K562 (cell line): ENCODE measurements at regions not wholly inside any gene's neighbourhood (a gene's known extent, or its start where the extent isn't known, plus 50 kb on each side); places are given as distances from the start of the nearest gene placed in this dataset.
A peak's percentile ranks its signal among the peaks of the same experiment; 100 is the strongest.

Experiments
- DMBX1 ChIP-seq: fragments of 250-450 bp; sonication (Bioruptor Pico); IDR thresholded peaks from 2 replicates; pipeline ENCODE4 v1.8.0; 2022; ENCODE audit warnings: inconsistent platforms, mild to moderate bottlenecking, moderate library complexity, borderline replicate concordance
- POLR2A ChIP-seq: fragments of 450-650 bp; conservative IDR thresholded peaks from 2 replicates; pipeline ENCODE4 v1.6.1; 2016
- POLR2AphosphoS2 ChIP-seq: IDR thresholded peaks from 2 replicates; pipeline ENCODE4 v1.6.1; 2012; ENCODE audit warnings: low read length, improper control_type of control experiment
- TF ChIP-seq, protein P1 (sequence below), 2 experiments: fragments of 450-650 bp in 1 of 2; sonication (generic) in 1 of 2; formaldehyde crosslinking in 1 of 2; IDR thresholded peaks in 1 of 2; conservative IDR thresholded peaks in 1 of 2; 2 replicates each; pipeline versions ENCODE4 v1.6.1 to v1.8.1; 2016 to 2023; ENCODE audit warnings: mild to moderate bottlenecking in 2 of 2, moderate library complexity in 2 of 2, inconsistent platforms in 1 of 2, missing genetic modification reagents in 1 of 2
- TF ChIP-seq, protein P2 (sequence below): sonication (generic); formaldehyde crosslinking; IDR thresholded peaks from 2 replicates; pipeline ENCODE4 v1.8.1; 2023; ENCODE audit warnings: mild to moderate bottlenecking, missing genetic modification reagents
- TF ChIP-seq, protein P3 (sequence below): fragments of 450-650 bp; IDR thresholded peaks from 2 replicates; pipeline ENCODE4 v1.6.1; 2016; ENCODE audit warnings: mild to moderate bottlenecking, moderate library complexity
- TF ChIP-seq, protein P4 (sequence below): fragments of 250-450 bp; sonication (Bioruptor Pico); IDR thresholded peaks from 2 replicates; pipeline ENCODE4 v1.8.0; 2022; ENCODE audit warnings: inconsistent platforms, mild to moderate bottlenecking, moderate library complexity, borderline replicate concordance

DNA sequence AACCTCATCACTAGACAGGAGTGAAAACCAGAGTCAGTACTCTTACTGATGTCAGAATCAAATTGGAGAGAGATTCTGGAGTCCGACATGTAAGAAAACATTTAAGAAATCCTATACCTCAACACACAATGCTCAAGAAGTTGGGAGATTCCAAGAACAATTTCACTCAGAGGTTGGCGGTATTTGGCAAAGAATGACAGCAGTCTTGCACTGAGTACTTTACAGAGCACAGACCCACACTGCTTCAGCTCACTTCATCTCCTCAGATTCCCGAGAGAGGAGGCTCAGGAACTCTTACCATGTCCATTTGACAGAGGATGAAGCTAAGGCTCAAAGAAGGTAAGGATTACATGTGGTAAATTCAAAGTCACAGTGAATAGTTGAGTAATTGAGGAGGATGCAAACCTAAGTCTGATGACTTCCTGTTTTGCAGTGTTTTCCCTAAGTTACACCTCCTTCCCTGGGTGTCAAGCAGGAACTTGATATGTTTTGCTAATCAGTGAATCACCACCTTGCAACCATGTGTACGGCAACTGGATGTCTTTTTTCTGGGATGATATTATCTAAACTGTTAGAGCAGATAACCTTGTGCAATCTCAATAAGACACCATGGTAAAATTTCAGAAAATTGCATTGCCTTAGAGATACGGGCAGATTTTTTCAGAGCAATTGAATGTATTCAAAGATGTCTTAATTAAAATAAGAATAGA lies 61.3 kb upstream of the MME start (continued):
- TF ChIP-seq, protein P1, sequence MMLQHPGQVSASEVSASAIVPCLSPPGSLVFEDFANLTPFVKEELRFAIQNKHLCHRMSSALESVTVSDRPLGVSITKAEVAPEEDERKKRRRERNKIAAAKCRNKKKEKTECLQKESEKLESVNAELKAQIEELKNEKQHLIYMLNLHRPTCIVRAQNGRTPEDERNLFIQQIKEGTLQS (IDR thresholded peaks at IDR 0.05), result peak; percentile 69; the same call in 1 of the 2 replicates
- TF ChIP-seq, protein P1 (CRISPR knock-in tag; conservative IDR thresholded peaks at IDR 0.05), result no peak
- TF ChIP-seq, protein P2, sequence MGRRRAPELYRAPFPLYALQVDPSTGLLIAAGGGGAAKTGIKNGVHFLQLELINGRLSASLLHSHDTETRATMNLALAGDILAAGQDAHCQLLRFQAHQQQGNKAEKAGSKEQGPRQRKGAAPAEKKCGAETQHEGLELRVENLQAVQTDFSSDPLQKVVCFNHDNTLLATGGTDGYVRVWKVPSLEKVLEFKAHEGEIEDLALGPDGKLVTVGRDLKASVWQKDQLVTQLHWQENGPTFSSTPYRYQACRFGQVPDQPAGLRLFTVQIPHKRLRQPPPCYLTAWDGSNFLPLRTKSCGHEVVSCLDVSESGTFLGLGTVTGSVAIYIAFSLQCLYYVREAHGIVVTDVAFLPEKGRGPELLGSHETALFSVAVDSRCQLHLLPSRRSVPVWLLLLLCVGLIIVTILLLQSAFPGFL (CRISPR knock-in tag), result no peak
- TF ChIP-seq POLR2A, result no peak
- TF ChIP-seq DMBX1, result 0 out of 2 replicates have a peak, but pooled peaks have one; percentile 63
- TF ChIP-seq POLR2AphosphoS2, result no peak
- TF ChIP-seq, protein P3, sequence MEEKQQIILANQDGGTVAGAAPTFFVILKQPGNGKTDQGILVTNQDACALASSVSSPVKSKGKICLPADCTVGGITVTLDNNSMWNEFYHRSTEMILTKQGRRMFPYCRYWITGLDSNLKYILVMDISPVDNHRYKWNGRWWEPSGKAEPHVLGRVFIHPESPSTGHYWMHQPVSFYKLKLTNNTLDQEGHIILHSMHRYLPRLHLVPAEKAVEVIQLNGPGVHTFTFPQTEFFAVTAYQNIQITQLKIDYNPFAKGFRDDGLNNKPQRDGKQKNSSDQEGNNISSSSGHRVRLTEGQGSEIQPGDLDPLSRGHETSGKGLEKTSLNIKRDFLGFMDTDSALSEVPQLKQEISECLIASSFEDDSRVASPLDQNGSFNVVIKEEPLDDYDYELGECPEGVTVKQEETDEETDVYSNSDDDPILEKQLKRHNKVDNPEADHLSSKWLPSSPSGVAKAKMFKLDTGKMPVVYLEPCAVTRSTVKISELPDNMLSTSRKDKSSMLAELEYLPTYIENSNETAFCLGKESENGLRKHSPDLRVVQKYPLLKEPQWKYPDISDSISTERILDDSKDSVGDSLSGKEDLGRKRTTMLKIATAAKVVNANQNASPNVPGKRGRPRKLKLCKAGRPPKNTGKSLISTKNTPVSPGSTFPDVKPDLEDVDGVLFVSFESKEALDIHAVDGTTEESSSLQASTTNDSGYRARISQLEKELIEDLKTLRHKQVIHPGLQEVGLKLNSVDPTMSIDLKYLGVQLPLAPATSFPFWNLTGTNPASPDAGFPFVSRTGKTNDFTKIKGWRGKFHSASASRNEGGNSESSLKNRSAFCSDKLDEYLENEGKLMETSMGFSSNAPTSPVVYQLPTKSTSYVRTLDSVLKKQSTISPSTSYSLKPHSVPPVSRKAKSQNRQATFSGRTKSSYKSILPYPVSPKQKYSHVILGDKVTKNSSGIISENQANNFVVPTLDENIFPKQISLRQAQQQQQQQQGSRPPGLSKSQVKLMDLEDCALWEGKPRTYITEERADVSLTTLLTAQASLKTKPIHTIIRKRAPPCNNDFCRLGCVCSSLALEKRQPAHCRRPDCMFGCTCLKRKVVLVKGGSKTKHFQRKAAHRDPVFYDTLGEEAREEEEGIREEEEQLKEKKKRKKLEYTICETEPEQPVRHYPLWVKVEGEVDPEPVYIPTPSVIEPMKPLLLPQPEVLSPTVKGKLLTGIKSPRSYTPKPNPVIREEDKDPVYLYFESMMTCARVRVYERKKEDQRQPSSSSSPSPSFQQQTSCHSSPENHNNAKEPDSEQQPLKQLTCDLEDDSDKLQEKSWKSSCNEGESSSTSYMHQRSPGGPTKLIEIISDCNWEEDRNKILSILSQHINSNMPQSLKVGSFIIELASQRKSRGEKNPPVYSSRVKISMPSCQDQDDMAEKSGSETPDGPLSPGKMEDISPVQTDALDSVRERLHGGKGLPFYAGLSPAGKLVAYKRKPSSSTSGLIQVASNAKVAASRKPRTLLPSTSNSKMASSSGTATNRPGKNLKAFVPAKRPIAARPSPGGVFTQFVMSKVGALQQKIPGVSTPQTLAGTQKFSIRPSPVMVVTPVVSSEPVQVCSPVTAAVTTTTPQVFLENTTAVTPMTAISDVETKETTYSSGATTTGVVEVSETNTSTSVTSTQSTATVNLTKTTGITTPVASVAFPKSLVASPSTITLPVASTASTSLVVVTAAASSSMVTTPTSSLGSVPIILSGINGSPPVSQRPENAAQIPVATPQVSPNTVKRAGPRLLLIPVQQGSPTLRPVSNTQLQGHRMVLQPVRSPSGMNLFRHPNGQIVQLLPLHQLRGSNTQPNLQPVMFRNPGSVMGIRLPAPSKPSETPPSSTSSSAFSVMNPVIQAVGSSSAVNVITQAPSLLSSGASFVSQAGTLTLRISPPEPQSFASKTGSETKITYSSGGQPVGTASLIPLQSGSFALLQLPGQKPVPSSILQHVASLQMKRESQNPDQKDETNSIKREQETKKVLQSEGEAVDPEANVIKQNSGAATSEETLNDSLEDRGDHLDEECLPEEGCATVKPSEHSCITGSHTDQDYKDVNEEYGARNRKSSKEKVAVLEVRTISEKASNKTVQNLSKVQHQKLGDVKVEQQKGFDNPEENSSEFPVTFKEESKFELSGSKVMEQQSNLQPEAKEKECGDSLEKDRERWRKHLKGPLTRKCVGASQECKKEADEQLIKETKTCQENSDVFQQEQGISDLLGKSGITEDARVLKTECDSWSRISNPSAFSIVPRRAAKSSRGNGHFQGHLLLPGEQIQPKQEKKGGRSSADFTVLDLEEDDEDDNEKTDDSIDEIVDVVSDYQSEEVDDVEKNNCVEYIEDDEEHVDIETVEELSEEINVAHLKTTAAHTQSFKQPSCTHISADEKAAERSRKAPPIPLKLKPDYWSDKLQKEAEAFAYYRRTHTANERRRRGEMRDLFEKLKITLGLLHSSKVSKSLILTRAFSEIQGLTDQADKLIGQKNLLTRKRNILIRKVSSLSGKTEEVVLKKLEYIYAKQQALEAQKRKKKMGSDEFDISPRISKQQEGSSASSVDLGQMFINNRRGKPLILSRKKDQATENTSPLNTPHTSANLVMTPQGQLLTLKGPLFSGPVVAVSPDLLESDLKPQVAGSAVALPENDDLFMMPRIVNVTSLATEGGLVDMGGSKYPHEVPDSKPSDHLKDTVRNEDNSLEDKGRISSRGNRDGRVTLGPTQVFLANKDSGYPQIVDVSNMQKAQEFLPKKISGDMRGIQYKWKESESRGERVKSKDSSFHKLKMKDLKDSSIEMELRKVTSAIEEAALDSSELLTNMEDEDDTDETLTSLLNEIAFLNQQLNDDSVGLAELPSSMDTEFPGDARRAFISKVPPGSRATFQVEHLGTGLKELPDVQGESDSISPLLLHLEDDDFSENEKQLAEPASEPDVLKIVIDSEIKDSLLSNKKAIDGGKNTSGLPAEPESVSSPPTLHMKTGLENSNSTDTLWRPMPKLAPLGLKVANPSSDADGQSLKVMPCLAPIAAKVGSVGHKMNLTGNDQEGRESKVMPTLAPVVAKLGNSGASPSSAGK, result peak; percentile 75
- TF ChIP-seq, protein P4, sequence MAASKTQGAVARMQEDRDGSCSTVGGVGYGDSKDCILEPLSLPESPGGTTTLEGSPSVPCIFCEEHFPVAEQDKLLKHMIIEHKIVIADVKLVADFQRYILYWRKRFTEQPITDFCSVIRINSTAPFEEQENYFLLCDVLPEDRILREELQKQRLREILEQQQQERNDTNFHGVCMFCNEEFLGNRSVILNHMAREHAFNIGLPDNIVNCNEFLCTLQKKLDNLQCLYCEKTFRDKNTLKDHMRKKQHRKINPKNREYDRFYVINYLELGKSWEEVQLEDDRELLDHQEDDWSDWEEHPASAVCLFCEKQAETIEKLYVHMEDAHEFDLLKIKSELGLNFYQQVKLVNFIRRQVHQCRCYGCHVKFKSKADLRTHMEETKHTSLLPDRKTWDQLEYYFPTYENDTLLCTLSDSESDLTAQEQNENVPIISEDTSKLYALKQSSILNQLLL, result no peak
